AG20443 (cell line): ENCODE measurements at regions not wholly inside any gene's neighbourhood (a gene's known extent, or its start where the extent isn't known, plus 50 kb on each side); places are given as distances from the start of the nearest gene placed in this dataset.
"Not testable (repeated sequence)": the region's sequence is repeated elsewhere in the genome, so short reads cannot be mapped to it uniquely, and the experiment has no call there.

Experiments used
- DNase-seq: peaks from one replicate; pipeline ENCODE4 v3.0.0; 2012; ENCODE audit warnings: low spot score, mixed read lengths

DNA sequence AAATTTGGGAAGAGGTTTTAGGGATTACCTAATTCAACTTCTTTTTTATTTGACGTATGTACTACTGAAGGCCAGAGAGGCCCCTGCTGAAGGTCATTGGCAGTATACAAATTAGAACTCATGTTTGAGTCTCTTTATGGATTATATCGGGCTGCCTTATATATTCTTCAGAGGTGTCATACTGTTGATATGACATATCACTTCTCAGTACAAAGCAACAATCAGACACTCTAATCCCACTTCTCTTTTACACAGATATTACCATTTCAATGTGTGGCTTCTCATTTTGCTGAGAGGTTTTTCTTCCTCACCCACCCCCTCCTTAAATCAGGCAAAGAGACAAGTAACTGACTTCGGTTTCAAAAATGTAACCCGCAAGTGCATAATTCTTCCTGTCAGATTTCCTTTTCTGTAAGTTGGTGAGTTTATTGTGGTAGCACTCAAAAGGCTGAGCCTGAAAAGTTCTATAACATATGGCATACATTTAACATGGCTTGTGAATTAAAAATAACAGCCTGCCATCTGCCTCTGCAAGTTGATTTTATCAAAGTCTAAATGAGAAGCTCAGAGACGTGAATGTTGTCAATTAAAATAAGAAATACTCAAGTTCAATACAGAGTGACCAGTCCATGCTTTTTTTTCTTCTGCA is 163.6 kb upstream of the RORB start:
- no peak for DNase-seq

DNA sequence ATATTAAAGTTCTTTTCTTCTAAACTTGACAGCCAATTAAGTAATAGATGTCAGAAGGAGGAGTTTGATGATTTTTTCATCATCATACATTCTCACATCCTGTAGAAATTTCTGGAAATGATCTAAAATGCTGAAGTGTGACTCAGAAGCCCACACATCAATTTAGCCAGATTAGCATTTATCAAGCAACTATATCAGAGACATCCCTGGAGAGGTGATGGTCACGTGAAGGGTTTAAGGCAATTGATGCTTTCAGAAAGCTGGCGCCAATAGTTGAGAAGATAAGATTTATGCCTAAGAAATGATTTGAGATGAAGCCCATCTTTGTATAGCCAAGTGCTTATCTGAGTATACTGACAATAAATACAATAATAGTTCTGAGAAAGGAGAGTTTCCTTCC is 162.9 kb upstream of the RORB start:
- DNase-seq, result no peak

DNA sequence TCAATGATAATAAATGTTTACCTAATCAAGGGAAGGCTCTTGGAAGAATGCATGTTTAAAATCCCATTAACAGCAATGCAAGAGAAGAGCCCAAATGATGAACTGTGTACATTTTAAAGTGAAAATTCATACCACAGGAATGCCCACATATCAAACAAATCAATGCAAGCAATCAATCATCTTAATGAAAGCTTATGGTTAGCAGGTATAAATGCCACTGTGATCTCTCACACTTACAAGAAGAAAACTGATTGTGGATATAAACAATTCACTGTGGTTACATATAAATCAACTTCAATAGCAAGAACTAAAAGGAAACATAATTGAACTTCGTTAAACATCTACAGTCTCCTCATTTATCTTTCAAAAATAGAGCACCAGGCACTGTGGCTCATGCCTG is 161.0 kb upstream of the RORB start:
- no peak for DNase-seq

DNA sequence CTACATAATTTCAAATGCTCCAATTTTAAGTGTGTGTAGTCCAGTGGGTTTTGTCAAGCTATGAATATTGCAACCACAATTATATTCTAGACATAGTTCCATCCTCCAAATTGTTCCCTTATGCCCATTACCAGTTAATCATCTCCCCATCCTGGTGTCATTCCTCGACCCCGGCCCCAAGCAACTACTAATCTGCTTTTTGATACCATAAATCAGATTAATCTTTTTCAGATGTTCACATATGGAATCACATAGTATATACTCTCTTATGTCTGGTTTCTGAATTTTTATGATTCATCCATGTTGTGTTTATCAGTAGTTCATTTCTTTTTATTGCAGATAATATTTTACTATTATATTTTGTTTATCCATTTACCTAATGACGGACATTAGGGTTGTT is 148.4 kb upstream of the RORB start:
- DNase-seq, result no peak

DNA sequence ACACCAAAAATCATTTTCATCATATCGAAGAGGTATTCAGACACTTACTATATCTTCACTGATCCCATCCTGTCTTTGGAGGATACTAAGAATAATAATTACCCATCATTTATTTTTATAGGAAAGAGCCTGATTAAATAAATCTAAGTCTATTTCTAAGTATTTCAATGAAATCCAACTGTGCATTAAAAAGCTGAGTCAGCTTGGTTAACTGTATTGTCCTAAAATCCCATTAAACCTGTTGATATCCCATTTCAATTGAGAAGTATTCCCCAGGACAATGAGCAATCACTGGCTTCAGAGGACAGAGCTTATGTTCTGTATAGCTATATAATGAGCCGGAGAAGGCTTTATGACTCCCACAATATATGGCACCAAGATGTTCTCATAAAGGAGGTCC is 142.0 kb upstream of the RORB start:
- no peak for DNase-seq

DNA sequence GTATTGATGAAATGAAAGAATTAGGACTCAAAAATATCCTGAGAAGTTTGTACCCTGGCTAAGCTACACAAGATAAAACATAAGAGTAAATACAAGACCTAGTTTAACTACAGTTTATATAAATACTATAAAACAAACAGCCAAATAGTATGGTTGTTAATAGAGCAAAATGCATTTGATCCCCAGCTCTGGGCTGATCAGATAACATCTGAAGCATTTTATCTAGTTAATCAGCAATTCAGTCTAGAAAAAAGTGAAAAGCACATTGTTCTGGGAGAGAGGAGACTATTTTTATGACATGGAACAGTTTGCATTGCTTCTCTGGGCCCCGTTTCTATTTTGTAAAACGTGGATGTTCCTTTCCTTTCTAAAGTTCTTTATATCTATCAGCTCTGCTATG is 139.6 kb upstream of the RORB start:
- no peak for DNase-seq

DNA sequence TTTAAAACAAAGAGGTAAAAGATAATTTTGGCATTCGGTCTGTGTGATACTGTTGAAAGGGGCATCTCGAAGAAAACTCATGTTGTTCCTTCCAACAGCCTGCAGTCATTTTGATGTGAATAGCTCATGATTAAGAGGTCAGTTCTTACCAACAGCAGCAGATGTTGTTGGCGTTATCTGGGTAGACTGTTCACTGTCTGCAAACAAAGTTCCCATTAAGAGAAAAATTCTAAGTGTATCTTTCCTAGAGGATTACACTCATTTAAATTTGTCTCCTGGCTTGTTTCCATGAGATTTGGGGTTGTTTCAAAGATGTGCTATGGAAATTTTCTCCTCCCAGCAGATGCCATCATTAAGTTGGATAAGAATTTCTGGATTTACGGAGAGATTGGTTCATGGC is 138.2 kb upstream of the RORB start:
- no peak for DNase-seq

DNA sequence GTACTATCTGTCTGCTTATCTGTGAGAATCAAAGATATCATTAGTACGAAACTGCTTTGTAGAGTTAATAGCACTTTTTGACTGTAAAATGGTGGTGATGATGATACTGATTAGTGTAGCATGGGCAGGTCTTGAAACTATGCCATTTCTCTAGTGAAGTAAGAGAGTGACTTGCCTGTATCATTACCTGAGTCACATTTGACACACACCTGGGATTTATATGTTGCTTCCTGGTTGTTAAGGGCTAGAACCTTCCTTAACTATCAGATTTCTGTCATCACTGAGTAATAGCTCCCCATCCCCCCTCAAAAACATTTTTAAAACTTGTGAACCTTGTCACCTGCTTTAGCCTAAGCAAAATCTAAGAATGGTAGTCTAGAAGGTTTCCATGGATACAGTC is 135.6 kb upstream of the RORB start:
- DNase-seq, result no peak

DNA sequence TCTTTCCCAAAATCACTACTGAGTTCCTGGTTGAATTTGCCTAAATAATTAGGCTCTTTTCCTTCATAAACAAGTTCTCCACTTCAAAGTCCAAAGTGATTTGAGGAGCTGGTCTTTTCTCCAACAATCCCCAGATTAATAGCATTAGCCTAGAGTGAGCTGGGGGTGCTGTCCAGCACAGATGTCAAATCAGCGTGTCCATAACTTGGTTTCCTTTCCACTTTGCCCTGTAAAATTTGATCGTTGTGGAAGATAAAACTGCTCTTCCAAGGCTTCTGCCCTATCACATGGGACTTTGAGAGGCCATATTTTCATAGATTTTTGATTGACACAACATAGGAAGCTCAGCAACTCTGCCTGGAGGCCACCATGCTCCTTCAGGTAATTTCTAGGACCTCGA is 134.7 kb upstream of the RORB start:
- no peak for DNase-seq

DNA sequence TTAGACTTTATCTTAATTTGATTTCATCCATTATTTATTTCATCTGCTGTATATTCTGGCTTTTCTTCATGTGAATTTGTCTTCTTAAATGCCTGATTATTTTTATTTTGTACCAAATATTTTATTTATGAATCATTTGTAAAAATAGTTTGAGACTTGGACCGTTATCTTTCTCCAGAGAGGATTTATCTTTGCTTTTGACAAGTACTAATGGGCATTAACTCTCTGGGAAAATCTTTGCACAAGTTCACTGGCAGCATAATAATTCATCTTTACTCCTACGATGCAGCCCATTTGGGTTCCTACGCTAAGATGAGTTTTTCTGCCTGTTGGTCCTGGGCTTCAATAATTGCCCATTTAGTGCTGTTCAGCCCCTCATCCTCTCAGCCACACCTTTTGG is 131.0 kb upstream of the RORB start:
- DNase-seq, result no peak

DNA sequence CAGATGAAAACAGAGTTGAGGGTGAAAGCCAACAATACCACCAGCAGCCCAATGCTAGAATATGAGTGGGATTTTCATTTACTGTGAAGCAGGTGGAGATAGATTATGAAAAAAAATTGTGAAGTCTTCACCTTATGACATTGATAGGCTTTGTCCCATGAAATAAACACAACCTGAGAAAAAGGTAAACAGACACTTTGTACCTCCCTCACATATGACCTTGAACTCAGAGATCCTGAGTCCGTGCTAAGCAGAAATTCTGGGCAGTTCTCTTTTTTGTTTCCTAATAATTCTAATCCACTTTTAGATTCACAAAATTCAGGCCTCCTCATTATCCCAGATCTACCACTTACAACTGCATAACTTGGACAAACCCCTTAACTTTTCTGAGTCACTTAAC is 127.3 kb upstream of the RORB start:
- DNase-seq, result no peak

DNA sequence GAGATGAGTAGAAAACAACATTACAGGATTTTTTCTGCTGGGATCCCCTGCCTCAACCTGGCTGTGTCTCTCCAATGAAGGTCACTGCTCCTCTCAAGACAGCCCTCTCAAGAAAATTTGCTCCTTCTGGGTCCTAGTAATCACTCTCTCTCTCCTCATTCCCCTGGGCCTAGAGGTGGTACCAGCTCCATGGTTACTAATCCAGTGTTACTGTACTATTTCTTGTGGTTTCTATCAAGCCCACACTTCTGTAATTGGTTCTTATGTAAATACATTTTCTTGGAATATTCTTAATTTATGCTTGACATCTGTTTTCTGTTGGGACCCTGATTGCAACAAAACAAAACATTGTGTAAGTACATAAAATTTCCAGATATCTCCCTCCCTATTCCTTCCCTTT is 123.8 kb upstream of the RORB start:
- DNase-seq, result no peak

DNA sequence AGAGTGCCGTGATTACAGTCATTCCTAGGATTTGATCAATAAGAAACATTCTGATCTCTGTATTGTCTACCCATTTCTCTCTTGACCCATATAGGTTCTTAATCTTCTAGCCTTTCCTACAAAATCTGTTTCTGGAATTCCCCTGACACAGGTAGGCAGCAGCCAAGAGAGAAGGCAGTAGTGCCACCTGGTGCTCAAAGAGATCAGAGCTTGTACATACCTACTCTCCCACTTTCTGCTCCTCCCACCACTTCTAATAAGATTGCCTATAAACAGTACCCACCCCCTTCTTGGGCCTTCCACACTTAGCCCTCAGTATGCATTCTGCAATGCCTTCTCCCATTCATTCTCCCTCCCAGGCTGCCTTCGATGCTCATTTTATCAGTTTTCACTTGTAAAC is 117.4 kb upstream of the RORB start:
- DNase-seq, result no peak

DNA sequence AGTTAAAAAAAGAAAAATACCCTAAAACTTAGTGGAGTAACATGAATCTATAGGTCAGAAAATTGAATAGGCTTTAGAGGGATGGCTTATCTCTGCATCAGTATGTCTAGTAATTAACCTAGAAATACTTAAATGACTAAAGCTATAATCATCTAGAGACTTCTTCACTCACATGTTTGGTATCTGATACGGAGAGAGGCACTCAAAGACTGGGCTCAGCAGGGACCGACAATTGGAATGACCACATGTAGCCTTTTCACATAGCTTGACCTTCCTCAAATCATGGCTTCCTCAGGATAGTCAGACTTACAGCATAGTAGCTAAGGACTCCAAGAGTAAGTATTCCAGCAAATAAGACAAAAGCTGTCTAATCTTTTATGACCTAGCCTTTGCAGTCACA is 105.3 kb upstream of the RORB start:
- no peak for DNase-seq

DNA sequence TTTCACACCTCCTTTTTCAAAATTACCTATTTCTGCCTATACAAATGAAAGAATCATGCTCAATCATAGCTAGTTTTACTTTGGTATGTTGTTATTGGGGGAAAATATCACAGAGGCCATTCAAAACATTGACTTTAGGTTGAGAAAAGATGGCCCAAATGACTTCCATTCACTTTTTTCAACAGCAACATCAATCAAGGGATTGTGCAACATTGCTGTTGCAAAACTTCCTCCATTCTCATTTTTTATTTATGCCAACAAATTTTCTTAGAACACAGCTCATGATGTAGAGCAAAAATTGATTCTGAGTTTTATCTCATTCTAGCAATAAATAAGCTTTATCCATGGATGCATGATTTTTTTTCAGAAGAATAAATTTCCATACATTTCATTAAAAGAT is 93.6 kb upstream of the RORB start:
- DNase-seq, result no peak

DNA sequence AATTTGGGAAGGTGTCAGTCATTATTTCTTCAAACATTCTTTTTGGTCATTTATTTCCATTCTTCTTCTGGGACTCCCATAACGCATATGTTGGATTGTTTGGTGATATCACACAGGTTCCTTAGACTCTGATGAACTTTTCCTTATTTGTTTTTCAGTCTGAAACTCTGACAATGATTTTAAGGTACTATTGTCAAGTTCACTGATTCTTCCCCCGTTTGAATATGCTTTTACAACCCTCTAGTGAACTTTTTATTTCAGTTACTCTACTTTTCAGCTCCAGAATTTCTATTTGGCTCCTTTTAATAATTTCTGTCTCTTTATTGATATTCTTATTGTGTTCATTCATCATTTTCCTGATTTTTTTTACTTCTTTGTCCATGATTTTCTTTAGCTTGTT is 92.5 kb upstream of the RORB start:
- no peak for DNase-seq

DNA sequence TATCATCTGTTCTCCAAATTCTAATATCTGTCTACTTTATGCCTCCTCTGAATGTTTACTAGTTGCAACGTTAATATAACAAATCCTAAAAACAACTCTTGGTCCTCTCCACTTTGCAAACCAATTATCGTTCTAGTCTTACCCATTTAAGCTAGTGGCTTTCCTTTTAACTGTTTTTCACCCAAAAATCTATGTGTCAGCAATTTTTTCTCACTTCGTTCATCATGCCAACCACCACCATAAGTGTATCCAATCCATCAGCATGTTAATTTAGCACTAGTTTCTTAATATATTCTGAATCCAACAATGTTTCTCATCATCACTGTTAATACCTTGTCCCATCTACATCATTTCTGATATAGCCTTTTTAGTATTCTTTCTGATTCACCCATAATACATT is 90.0 kb upstream of the RORB start:
- no peak for DNase-seq

DNA sequence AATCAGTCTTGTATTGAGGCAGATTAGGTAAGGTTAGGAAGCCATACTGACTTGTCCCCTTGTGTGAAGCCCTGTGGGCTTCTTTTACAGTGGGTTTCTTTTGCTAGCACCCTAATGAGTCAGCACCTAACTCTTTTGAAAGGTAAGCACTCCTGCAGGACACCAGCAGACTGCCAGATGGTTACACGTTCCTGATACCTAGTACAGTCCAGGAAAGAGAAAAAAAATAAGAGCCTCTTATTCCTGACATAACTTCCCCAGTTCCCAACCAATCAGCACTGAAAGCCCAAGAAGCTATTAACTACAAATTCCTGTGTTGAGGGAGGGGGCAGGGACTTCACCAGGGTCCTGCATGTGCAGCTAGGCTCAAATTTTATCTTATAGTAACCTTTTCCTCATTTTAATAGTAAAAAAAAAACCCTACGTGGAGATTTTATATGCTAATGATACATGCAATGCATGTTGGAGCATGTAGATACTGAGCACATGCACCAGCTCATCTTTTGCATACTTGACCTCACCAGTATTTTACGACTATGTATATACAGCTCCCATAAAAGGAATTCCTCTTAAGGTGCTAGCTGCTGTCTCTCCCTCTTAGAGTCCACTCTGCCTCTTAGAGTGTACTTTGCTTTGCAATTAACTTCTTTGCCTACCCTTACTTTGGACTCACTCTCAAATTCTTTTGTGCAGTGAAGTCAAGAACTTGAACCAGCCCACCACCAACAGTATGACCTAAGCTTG is 84.7 kb upstream of the RORB start:
- DNase-seq, result no peak

DNA sequence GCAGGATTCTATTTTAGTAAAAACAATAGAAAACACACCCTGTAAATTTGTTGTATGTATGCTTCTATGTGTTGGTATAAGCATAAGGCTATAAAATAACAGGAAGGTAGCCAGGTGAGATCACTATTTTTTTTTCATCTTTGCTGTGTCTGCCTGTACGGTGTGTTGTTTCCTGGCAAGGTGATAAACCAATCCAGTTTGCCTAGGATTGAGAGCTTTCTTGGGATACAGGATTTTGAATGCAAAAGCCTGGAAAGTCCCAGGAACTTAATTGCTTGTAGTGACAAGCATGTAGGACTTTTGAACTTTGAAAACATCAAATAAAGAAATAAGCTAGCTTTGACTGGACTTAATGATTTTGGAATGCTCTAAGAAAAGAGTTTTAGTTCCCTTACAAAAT is 83.3 kb upstream of the RORB start:
- DNase-seq, result no peak

DNA sequence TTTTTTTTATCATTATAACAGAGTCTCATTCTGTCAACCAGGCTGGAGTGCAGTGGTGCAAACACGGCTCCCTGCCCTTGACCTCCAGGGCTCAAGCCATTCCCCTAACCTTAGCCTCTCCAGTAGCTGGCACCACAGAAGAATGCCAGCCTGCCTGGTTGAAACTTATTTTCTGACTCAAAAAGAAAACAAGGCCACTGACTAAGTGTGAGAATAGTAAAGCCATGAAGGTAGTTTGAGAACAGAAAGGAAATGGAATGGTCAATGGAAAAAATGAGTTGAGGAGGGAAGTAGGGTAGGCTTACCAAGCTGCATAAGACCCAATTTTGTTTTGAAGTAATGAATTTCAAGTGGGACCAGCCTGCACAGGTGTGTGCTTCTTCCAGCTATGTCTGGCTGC is 82.8 kb upstream of the RORB start:
- DNase-seq, result no peak

DNA sequence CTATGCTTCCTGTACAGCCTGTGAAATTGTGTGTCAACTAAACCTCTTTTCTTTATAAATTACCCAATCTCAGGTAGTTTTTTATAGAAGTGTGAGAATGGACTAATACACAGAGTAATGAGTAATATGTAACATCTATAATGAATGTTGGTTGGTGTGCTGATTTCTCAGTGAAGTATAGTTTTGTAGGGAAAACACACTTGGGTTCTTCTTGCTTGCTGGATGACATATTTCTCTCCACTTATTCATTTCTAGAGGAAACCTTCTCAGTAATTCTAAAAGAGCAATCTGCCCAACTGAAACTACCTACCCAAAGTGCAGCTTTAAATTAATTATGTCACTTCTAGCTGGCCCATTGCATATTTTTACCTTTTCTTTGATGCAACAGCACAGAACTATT is 81.1 kb upstream of the RORB start:
- no peak for DNase-seq

DNA sequence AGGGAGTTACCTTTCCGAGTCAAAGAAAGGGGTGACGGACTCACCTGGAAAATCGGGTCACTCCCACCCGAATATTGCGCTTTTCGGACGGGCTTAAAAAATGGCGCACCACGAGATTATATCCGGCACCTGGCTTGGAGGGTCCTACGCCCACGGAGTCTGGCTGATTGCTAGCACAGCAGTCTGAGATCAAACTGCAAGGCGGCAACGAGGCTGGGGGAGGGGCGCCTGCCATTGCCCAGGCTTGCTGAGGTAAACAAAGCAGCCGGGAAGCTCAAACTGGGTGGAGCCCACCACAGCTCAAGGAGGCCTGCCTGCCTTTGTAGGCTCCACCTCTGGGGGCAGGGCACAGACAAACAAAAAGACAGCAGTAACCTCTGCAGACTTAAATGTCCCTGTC is 72.6 kb upstream of the RORB start:
- not testable (repeated sequence) for DNase-seq

DNA sequence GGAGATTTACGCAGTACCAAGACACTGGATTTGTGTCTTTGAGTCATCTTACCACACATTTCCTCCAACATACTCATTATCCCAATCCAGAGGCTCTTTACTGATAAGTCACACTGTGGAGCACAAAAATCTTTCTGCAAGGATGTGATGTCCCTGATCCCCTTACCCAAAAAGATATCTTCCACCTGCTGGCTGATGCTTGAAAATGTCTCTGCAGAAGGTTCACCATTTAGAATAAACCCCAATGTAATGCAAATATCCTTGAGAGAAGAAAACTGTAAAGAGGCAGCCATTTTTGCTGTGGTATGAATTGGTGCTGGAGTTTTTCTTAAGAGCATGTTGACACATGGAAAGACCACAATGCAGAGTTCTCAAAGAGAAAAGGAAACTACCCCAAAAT is 65.7 kb upstream of the RORB start:
- DNase-seq, result no peak

DNA sequence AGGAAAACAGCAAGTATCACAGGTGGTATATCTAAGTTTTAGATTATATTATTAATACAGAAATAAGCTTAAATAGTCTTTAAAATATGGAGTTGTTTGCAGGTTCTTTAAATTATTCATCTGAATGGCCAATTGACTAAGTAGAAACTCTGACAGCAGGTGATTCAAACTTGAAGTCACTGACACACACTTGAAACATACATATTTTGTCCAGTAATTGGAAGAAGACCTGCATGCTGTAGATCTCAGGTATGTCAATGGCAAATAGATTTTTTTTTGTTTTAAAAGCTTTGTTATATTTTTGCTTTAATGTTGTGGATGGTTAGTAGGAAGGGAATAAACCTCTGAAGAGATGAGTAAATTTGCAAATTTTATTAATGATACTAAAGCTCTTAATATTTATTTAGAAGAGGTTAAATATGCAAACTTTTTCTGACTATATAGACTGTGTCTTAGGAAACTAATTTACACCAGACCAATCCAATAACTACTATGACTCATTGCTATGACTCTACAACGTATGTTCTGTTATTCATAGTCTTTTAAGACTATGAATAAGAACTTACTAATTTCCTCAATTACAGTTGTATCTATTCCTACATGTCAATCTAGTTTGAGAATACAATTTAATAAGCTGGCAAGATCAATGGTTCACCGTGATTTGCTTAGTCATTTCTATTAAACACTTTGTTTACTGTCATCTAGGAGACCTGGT is 53.9 kb upstream of the RORB start:
- DNase-seq, result no peak
